HG03558 (cell line): ENCODE measurements at regions not wholly inside any gene's neighbourhood (a gene's known extent, or its start where the extent isn't known, plus 50 kb on each side); places are given as distances from the start of the nearest gene placed in this dataset.
"Not testable (repeated sequence)": the region's sequence is repeated elsewhere in the genome, so short reads cannot be mapped to it uniquely, and the experiment has no call there.

Experiments
- ATAC-seq: cut with Tn5 transposase; IDR thresholded peaks from one replicate; pipeline ENCODE4 v1.9.1; 2021; ENCODE audit warnings: moderate number of reproducible peaks; ENCODE audit not compliant: unreplicated experiment; ENCODE audit errors: extremely low read depth

GRCh38 chr17:72175787-72176515 is 55.1 kb downstream of the SOX9 start:
- ATAC-seq, result no peak

DNA sequence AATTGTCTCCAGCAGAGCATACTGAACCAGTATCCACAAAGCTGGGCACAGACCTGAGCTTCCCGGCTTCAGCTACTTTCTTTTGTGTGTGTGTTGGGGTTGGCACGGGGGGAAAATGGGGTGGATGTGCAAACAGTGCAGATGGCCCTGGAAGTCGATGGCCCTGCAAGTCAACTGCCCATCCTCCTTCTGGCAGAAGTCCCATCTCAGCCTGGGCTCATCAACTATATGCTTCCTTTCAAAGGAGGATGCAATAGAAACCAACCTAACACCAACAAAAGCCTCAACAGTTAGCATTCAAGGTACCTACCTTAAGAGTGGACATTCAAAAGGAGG is 55.7 kb downstream of the SOX9 start:
- no peak for ATAC-seq

DNA sequence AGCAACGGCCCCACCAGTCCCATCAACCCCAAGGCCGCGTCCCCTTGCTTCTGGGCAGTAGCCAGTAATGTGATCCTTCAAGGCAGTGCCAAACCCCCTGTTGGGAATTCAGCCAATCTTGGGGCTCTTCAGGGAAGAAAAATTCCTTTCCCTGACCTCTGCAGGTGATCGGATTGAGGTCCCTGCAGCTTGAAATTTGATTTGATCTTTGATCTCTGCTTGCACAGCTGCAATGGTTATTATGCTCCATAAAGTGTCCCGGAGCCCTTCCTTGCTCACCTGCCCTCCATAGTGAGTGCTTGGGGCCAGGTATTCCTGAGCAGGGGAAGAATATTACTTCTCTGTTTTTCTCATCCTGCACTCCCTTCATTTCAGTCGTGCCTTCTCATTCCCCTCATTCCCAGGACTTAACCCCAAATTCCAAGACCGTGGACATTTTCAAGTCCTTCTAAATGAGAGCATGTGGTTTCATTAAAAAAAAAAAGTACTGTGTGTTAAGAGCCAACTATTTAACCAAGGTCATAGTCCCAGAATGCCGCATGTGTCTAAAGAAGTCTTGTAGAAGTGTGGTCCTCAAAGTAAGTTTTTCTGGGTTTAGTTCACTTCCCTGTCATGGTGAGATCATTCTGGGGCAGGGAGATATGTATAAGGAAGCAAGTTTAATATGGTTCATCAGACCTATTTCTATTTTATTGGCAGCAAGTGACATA is 56.3 kb downstream of the SOX9 start:
- ATAC-seq, result no peak

DNA sequence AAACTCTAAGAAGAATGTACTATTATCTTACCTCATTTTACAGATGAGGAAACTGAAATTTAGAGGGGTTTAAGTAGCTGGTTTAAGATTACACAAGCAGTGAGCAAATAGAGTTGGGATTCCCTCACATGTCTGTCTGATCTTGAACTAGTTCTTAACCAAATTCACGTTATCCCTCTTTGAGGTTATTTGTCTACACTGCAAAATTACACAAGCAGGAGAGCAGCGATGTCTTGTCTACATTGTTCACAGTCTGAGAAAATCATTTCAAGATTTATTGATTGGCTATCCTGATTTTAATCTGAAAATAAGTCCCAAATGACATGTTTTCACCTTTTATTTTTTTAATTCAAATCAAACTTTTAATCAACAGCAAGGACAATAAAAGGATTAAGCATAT is 56.9 kb downstream of the SOX9 start:
- ATAC-seq, result no peak

DNA sequence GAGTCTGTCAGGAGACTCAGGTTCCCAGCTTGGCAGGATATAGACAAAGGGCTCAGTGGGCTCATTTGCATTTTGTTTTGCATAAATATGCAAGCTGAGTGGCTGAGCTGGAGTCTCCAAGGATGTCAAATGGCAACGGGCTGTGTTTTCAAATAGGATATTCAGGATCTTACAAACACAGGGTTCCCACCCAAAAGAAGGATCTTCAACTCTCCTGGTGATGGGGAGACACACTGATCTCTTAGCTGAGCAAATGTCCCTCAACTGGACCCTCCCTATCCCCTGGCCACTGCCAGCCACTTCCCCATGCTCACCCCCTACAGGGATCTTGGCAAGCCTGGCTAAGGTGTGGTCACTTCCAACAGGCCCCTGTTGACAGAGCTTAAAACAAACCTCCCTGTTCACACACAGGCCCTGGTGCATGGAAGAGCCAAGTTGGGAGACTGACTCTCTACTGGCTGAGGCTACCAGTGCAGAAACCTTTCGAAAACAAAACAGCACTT is 61.6 kb downstream of the SOX9 start:
- no peak for ATAC-seq

- no peak for ATAC-seq
Observed at GRCh38 chr17:72183194-72183685, 62.4 kb downstream of the SOX9 start.

- no peak for ATAC-seq
Observed at GRCh38 chr17:72184805-72185204, 64.0 kb downstream of the SOX9 start.

DNA sequence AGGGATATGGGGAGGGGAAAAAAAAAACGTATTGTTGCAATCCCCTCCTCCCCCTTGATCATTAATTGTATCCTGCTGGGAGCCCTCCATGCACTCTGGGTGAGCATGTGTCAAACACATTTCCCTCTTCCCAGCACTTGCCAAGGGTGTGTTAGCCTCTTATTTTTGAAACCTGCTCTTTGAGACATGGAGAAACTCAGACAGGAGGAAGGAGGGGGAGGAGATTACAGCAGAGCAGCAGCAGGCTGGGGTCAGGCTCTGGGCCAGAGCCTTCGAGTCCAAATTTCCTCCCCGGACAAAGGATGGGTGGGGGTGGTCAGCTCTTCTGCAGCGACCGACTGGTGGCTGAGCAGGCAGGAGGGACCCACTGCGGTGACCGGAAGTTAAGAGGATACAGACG is 64.7 kb downstream of the SOX9 start:
- ATAC-seq, result no peak

GRCh38 chr17:72187556-72187955 is 66.7 kb downstream of the SOX9 start:
- no peak for ATAC-seq

DNA sequence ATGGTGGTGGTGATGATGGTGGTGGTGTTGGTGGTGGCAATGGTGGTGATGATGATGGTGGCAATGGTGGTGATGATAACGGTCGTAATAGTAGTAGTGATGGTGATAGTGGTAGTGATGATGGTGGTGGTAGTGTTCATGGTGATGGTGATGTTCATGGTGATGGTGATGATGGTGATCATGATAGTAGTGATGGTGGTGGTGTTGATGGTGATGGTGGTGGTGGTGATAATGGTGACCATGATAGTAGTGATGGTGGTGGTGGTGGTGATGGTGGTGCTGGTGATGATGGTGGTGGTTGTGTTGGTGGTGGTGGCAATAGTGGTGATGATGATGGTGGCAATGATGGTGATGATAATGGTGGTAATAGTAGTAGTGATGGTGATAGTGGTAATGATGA is 68.0 kb downstream of the SOX9 start:
- ATAC-seq, result no peak

GRCh38 chr17:72189768-72190593 is 69.2 kb downstream of the SOX9 start:
- ATAC-seq, result no peak

- no peak for ATAC-seq
Observed at GRCh38 chr17:72191356-72191755, 70.5 kb downstream of the SOX9 start.

DNA sequence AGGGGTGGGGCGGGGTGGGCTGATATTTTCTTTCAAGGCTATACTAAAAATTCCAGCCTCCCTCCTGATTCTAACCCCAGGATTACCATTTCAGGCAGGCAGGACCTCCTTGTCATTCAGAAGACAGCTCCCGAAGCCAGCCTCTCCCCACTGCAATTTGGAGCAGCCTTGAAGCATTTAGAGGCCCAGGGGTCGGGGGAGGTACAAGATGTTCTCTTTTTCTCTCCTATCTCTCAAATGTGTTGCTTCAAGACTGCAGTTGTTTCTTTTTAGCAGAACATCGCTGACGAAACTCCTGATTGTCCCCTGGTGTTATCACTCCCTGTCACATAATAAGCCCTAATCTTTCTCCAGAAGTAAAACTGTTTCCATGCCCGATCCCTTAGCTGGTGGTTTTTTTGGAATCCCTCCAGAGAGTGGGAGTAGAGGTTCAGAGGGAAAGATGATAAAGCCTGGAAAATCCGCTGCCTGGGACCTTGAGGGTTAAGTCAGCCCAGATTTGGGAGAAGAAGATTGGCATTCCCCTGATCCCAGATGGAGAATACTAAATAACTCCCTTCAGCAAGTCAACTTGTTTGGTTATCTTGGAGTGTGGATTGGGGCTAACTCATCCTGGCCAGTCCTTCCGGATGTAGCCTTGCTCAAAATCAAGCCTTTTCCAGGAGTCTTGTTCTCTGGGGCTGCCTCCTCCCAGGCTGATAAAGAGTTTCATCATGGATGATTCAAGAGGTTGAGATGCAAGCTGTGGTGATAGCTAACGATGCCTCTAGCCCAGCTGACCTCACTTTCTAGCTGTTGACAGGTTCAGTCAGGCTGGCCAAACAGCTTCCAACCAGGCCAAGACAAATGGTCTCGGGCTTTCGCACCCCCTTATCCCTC is 71.3 kb downstream of the SOX9 start:
- no peak for ATAC-seq

- ATAC-seq, result no peak
Observed at GRCh38 chr17:72192800-72193192, 72.0 kb downstream of the SOX9 start.

DNA sequence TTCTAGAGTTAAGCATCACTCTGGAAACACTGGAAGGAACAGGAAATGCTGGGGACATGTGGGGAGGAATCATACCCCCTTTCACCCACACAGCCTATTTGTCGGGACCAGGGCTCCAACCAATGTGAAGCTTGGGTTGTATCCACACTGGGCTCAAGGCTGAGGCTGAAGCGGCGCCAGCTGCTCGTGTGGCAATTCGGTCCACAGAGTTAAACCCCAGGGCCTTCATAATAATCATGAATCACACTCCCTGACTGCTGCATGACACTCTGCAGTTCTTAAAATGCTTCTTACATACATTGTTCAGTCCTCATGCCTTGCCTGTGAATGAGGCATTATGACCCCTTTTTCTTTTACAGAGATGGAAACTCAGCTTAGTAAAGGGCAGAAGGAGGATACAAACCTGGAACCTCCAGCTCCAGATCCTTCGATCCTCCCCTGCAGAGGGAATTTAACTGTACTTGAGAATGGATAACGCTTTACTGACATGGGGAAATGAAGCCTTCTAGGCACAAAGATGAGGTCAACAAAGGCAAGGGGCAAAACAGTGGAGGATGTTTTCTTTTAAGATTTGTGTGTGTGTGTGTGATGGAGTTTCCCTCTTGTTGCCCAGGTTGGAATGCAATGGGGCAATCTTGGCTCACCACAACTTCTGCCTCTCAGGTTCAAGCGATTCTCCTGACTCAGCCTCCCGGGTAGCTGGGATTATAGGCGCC is 72.7 kb downstream of the SOX9 start:
- ATAC-seq, result no peak

DNA sequence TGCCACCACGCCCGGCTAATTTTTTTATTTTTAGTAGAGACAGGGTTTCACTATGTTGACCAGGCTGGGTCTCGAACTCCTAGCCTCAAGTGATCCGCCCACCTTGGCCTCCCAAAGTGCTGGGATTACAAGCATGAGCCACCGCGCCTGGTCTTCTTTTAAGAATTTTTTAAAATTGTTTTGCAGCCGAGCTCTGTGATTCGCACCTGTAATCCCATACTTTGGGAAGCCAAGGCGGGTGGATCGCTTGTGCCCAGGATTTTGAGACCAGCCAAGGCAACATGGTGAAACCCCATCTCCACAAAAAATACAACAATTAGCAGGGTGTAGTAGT is 73.3 kb downstream of the SOX9 start:
- ATAC-seq, result not testable (repeated sequence)

DNA sequence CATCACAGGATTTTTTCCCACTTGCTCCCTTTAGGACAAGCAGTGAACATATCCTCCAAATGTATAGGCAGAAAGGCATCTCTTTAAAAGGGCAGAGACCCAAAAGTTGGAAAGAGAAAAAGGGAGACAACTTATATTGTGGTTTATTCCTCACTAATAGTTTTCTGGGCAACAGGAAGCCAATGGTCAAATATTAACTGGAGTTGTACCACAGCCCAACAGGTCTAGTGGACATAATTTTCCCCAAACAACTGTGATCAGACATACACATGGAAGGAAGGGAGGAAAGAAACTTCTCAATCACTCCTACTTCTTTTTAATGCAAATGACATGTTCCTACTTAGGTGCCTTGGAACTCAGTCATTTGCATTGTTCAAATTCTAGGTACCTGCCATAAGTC is 78.4 kb downstream of the SOX9 start:
- ATAC-seq, result no peak

DNA sequence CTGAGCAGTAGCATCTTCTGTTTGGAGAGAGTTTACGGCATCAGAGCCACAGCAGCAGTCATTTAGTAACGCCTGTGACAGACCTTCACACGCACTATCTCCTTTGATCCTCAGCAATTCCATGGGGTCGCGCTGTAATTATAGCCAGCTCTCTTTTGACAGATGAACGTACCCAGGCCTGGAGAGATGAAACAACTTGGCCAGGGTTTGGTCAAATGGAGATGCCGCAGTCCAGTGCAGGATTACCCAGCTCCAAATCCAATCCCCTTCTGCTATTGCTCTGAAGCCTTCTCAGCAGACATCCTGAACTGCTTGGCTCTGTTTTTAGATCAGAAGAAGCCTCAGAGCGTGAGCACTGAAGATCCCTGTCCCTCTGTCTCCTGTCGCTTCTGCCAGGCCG is 83.9 kb downstream of the SOX9 start:
- no peak for ATAC-seq

DNA sequence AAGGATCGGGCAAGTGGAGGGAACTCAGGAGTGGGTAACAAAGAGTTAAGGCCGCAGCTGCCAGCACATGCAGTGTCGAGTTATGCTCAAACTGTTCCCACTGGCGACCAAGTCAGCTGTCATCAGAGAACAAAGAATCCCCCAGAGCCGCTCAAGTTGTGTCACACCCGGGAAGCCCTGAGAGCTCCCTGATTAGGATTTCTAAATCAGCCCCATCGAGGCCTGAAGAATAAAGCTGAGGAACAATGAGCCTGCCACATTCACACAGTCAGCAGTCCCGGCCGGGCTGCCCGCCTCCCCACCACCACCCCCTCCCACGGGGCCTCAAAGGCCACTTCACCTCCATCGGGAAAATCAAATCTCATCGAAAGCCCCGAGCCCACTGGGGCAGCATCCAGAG is 84.5 kb downstream of the SOX9 start:
- no peak for ATAC-seq

GRCh38 chr17:72205822-72206221 is 85.0 kb downstream of the SOX9 start:
- ATAC-seq, result no peak
